Transverse colon (tissue), 4 donors: ENCODE measurements at regions not wholly inside any gene's neighbourhood (a gene's known extent, or its start where the extent isn't known, plus 50 kb on each side); places are given as distances from the start of the nearest gene placed in this dataset.

Source experiments
- DNase-seq: peaks from one replicate; pipeline ENCODE4 v3.0.0-alpha.2; 2019
- H3K27ac ChIP-seq, 4 donors: fragments of 200-600 bp; sonication (generic); 2 replicates each; pipeline ENCODE4 v1.5.1; 2016 to 2018; ENCODE audit warnings: inconsistent platforms in 4 of 4
- H3K27me3 ChIP-seq: fragments of 200-600 bp; sonication (generic); 2 replicates; pipeline ENCODE4 v1.5.1; 2017; ENCODE audit warnings: inconsistent platforms
- H3K36me3 ChIP-seq, 4 donors: fragments of 200-600 bp; sonication (generic); 2 replicates each; pipeline ENCODE4 v1.5.1; 2017 to 2019; ENCODE audit warnings: inconsistent platforms in 4 of 4
- H3K4me1 ChIP-seq, 4 donors: fragments of 200-600 bp; sonication (generic); 2 replicates each; pipeline ENCODE4 v1.5.1; 2017 to 2020; ENCODE audit warnings: inconsistent platforms in 4 of 4
- H3K4me3 ChIP-seq, 4 donors: fragments of 200-600 bp; sonication (generic); 1 replicate in 1 of 4; 2 replicates in 3 of 4; pipeline versions ENCODE4 v1.5.1 to v1.6.1; 2017 to 2019; ENCODE audit warnings: inconsistent platforms in 4 of 4
- H3K9me3 ChIP-seq, 2 donors: fragments of 200-600 bp; sonication (generic); 2 replicates each; pipeline ENCODE4 v1.5.1; 2017 to 2019; ENCODE audit warnings: inconsistent platforms in 2 of 2
- EP300 ChIP-seq: sonication (generic); formaldehyde crosslinking; IDR thresholded peaks from one replicate; pipeline ENCODE4 v1.6.1; 2017; ENCODE audit warnings: antibody characterized with exemption, low read depth
- POLR2A ChIP-seq: fragments of 450-650 bp; IDR thresholded peaks from one replicate; pipeline ENCODE4 v1.6.1; 2016; ENCODE audit warnings: antibody characterized with exemption, mild to moderate bottlenecking, moderate library complexity
- POLR2AphosphoS5 ChIP-seq, 3 donors: sonication (generic); formaldehyde crosslinking; IDR thresholded peaks; one replicate each; pipeline ENCODE4 v1.6.1; 2016; ENCODE audit warnings: antibody characterized with exemption in 3 of 3
- WGBS, 2 donors: methylation state at CpG; one replicate each; pipeline ENCODE4 v1.1.5; 2018; ENCODE audit warnings: low coverage in 1 of 2; 5-methylcytosine and 5-hydroxymethylcytosine counted together
- in situ Hi-C, 4 donors: fragments of 200-750 bp; cut with MboI; loops; one replicate each; pipeline versions ENCODE4 v1.15.0 to v1.15.1; 2017; ENCODE audit warnings: low sequenced_read_pairs in 3 of 4, low pct_ligation_motif_present in 1 of 4, low pct_unique_long_range_greater_than_20kb in 1 of 4
- intact Hi-C: fragments of 100-400 bp; cut with DNase I; formaldehyde crosslinking; loops from one replicate; pipeline ENCODE4 v1.15.1; 2023; ENCODE audit warnings: low total_unique reads
- TF ChIP-seq, protein P1 (sequence below), 5 experiments: fragments of 200-600 bp in 3 of 5; fragments of 450-650 bp in 2 of 5; sonication (generic) in 3 of 5; IDR thresholded peaks; 1 replicate in 2 of 5; 2 replicates in 3 of 5; pipeline ENCODE4 v1.5.1; 2016 to 2017; ENCODE audit warnings: antibody characterized with exemption in 5 of 5, inconsistent platforms in 3 of 5, mild to moderate bottlenecking in 2 of 5, moderate library complexity in 1 of 5

GRCh38 chr10:129048513-129048912, 418.5 kb upstream of the MGMT start:
- intact Hi-C loops: no loop called here

GRCh38 chr10:129049501-129049900, 417.5 kb upstream of the MGMT start:
- Histone ChIP-seq H3K4me1 (no peaks in the 10 kb centered on the region), H3K27ac (no peak overlapping the region), H3K4me3 (no peak overlapping the region), H3K9me3 (no peaks in the 10 kb centered on the region), H3K27me3 (no peaks in the 10 kb centered on the region), H3K36me3 (no peaks in the 10 kb centered on the region)
- TF ChIP-seq EP300: no peak
- no peak for TF ChIP-seq POLR2A
- no peak for TF ChIP-seq POLR2AphosphoS5 (IDR thresholded peaks at IDR 0.05)
- TF ChIP-seq, protein P1, sequence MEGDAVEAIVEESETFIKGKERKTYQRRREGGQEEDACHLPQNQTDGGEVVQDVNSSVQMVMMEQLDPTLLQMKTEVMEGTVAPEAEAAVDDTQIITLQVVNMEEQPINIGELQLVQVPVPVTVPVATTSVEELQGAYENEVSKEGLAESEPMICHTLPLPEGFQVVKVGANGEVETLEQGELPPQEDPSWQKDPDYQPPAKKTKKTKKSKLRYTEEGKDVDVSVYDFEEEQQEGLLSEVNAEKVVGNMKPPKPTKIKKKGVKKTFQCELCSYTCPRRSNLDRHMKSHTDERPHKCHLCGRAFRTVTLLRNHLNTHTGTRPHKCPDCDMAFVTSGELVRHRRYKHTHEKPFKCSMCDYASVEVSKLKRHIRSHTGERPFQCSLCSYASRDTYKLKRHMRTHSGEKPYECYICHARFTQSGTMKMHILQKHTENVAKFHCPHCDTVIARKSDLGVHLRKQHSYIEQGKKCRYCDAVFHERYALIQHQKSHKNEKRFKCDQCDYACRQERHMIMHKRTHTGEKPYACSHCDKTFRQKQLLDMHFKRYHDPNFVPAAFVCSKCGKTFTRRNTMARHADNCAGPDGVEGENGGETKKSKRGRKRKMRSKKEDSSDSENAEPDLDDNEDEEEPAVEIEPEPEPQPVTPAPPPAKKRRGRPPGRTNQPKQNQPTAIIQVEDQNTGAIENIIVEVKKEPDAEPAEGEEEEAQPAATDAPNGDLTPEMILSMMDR (IDR thresholded peaks at IDR 0.05): no peak
- intact Hi-C loops: no loop called here
- no peak for DNase-seq
- in situ Hi-C loops: loop anchor here in 1 of 4 donors (25.0 kb wide), 2 partner anchors 938 to 1063 kb away; partner anchors contain the start of gene C10orf143
- 71 to 85% methylated on average over 2 to 7 of the region's 7 CpGs for WGBS, 2 donors

More at GRCh38 chr10:129048513-129048912, 418.5 kb upstream of the MGMT start:
- in situ Hi-C loops: loop anchor here in 1 of 4 donors (25.0 kb wide), 2 partner anchors 939 to 1064 kb away; partner anchors contain the start of gene C10orf143
- no peaks in the 10 kb centered on the region for H3K36me3 ChIP-seq
- no peak for DNase-seq
- H3K4me3 ChIP-seq: no peak overlapping the region
- TF ChIP-seq, protein P1 (IDR thresholded peaks at IDR 0.05): no peak
- TF ChIP-seq POLR2AphosphoS5 (IDR thresholded peaks at IDR 0.05) (no peak), EP300 (no peak), POLR2A (no peak)
- no peaks in the 10 kb centered on the region for H3K9me3 ChIP-seq
- peaks cover 3% of the 10 kb centered on the region for H3K27me3 ChIP-seq
- 91% methylated on average over 12 of the region's 12 CpGs; no CpG with 5 or more reads in 1 of the 2 donors for WGBS, 2 donors
- no peaks in the 10 kb centered on the region for H3K4me1 ChIP-seq
- no peak overlapping the region for H3K27ac ChIP-seq

DNA sequence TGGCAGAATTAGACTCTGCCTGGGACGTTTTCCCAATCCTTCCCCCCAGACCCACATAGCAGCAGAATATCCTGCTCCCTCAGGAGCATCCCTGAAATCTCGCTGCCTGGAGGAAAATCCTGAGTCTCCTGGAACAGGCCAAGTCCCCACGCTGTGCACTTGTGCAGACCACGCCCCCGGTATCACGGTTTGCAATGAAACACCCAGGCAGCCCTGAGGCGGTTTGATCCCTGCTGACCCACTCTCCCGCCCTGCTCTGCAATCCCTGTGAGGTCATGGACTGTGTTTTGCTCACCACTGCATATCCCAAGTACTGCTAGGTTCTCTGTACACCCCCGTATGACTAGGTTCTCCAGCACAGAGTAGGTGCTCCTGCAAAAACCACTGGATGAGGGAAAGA, 411.8 kb upstream of the MGMT start:
- 48 to 84% methylated on average over 5 to 9 of the region's 9 CpGs for WGBS, 2 donors
- in situ Hi-C loops (no loop called here), intact Hi-C loops (no loop called here)
- no peak for TF ChIP-seq POLR2A
- TF ChIP-seq EP300: no peak
- no peak for TF ChIP-seq POLR2AphosphoS5 (IDR thresholded peaks at IDR 0.05)
- H3K27me3 ChIP-seq: no peaks in the 10 kb centered on the region
- H3K27ac ChIP-seq: no peak overlapping the region
- H3K9me3 ChIP-seq: no peaks in the 10 kb centered on the region
- H3K4me1 ChIP-seq: no peaks in the 10 kb centered on the region
- H3K36me3 ChIP-seq: no peaks in the 10 kb centered on the region
- H3K4me3 ChIP-seq: no peak overlapping the region
- DNase-seq: no peak

DNA sequence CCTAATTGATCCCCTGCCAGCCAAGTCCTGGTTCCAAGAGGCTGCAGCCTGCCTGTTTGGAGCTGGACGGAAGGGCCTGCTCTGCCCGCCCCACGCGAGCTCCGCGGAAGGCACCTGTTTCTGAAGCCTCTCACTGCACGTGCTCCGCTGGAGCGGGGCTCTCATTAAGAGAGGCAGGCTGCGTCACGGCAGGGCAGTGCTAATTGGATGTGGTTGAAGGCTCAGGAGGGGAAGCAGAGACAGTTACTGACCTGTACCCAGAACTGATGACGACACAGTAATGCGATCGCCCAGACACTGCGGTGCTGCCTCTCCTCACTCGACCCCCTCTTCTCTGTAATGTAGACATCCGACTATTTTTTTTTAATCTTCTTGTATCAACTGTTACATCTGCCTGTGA, 411.1 kb upstream of the MGMT start:
- no peak for DNase-seq
- intact Hi-C loops: no loop called here
- 73% methylated on average over 17 of the region's 17 CpGs; no CpG with 5 or more reads in 1 of the 2 donors for WGBS, 2 donors

More for the DNA sequence above, 411.1 kb upstream of the MGMT start:
- Histone ChIP-seq H3K27ac (no peak overlapping the region), H3K27me3 (no peaks in the 10 kb centered on the region), H3K9me3 (no peaks in the 10 kb centered on the region), H3K4me1 (no peaks in the 10 kb centered on the region), H3K4me3 (no peak overlapping the region), H3K36me3 (no peaks in the 10 kb centered on the region)
- TF ChIP-seq POLR2AphosphoS5 (IDR thresholded peaks at IDR 0.05): no peak
- no peak for TF ChIP-seq EP300
- no peak for TF ChIP-seq POLR2A
- TF ChIP-seq, protein P1 (IDR thresholded peaks at IDR 0.05): no peak
- in situ Hi-C loops: no loop called here
